Spleen (tissue), 7 donors: ENCODE measurements at regions not wholly inside any gene's neighbourhood (a gene's known extent, or its start where the extent isn't known, plus 50 kb on each side); places are given as distances from the start of the nearest gene placed in this dataset.

Source experiments
- POLR2A ChIP-seq, 3 donors: fragments of 450-650 bp; IDR thresholded peaks; one replicate each; pipeline ENCODE4 v1.5.1; 2017; ENCODE audit warnings: antibody characterized with exemption in 3 of 3, mild to moderate bottlenecking in 1 of 3
- TF ChIP-seq, protein P1 (sequence below), 11 experiments: fragments of 200-600 bp in 7 of 11; fragments of 450-650 bp in 4 of 11; sonication (generic) in 4 of 11; IDR thresholded peaks in 8 of 11; conservative IDR thresholded peaks in 3 of 11; 1 replicate in 7 of 11; 2 replicates in 4 of 11; pipeline versions ENCODE4 v1.4.0 to v1.8.0; 2016 to 2021; ENCODE audit warnings: antibody characterized with exemption in 11 of 11, inconsistent platforms in 4 of 11, mild to moderate bottlenecking in 1 of 11
- donor health status: DM: no; HTN: no; CAD: no; lungs with moderate emphysema.
- donor health status: DM: no; HTN: no; CAD: no.
- donor health status: DM: no; HTN: no; CAD: no.

DNA sequence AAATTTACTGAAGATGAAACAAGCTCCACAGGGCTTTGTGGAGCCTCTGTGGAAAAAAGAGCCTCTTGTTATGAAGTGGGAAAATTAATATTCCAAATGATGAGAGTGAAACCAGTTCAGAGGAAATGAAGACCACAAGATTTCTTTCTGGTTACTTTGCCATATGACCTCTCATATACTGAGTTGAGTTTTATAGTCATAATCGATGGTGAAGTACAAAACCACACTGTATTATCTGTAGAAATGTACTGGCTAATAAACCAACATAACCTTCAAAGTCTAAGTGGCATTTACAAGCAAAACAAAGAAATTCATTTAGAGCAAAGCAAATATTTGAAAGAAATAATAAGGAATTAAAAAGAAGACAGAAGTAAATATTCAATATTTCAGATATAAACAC is 662.6 kb upstream of the ZWINT start:
- TF ChIP-seq POLR2A (IDR thresholded peaks at IDR 0.05) = no peak
- TF ChIP-seq, protein P1, sequence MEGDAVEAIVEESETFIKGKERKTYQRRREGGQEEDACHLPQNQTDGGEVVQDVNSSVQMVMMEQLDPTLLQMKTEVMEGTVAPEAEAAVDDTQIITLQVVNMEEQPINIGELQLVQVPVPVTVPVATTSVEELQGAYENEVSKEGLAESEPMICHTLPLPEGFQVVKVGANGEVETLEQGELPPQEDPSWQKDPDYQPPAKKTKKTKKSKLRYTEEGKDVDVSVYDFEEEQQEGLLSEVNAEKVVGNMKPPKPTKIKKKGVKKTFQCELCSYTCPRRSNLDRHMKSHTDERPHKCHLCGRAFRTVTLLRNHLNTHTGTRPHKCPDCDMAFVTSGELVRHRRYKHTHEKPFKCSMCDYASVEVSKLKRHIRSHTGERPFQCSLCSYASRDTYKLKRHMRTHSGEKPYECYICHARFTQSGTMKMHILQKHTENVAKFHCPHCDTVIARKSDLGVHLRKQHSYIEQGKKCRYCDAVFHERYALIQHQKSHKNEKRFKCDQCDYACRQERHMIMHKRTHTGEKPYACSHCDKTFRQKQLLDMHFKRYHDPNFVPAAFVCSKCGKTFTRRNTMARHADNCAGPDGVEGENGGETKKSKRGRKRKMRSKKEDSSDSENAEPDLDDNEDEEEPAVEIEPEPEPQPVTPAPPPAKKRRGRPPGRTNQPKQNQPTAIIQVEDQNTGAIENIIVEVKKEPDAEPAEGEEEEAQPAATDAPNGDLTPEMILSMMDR (IDR thresholded peaks at IDR 0.05 in 8 of 11, conservative IDR thresholded peaks at IDR 0.05 in 3 of 11) = no peak
